ENCODE measurements at regions not wholly inside any gene's neighbourhood (a gene's known extent, or its start where the extent isn't known, plus 50 kb on each side); places are given as distances from the start of the nearest gene placed in this dataset.

DNA sequence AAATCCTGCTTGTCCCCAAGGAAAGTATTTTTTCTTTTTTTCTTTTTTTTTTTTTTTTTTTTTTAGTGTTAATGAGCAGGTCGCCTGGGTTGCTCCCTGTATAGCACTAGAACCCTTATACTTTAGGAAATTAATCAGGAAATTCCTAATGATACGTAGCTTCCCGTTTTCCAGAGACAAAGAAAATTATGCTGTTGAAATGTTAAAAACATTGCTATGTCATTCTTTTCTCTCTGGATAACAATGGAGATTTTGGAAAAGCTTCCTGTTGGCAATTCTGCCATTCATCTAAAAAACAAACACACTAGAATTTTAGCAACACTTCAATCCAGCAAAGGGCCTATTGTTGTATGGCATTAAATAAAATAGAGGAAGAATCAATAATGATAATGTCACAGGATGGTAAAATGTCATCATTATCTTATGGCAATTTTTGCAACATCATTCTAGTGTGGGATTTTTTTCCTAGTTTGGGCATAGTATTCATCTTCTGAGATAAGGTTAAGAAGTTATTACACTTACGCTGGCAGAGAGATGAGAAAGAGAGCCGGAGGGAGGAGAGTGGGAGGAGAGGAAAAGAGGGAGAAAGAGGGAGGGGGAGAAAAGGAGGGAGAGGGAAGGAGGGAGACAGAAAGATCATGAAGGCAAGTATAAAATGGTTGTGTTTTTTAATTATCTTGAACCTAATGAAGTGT lies 315.8 kb upstream of the PDE4D start:
- ATAC-seq (ENCODE audit: low read depth) = no peak
- H4K20me1 ChIP-seq (ENCODE audit: insufficient read depth, low read length) = no peaks in the 10 kb centered on the region
- no peak overlapping the region for H3K4me2 ChIP-seq (ENCODE audit: low read depth, low read length)
- H4K91ac ChIP-seq (ENCODE audit: insufficient read depth, low read depth, low read length) = no peak overlapping the region
- no peak overlapping the region for H3K4me3 ChIP-seq (ENCODE audit: insufficient read depth, low read depth, low read length)
- intact Hi-C loops (cut with micrococcal nuclease) (no loop called here), in situ Hi-C loops (cut with MboI; ENCODE audit: low sequenced_read_pairs) (no loop called here), dilution Hi-C loops (cut with HindIII; ENCODE audit: low sequenced_read_pairs, unreplicated experiment) (no loop called here)
- no peak overlapping the region for H2BK5ac ChIP-seq (ENCODE audit: low read depth, low read length, poor library complexity, severe bottlenecking)
- no peak for DNase-seq
- H2BK20ac ChIP-seq (ENCODE audit: low read depth, low read length) = no peak overlapping the region
- no peak overlapping the region for H3K9ac ChIP-seq (ENCODE audit: low read depth, low read length)
- H3K9me1 ChIP-seq (ENCODE audit: insufficient read depth, low read length) = no peaks in the 10 kb centered on the region
- no peak overlapping the region for H4K8ac ChIP-seq (ENCODE audit: low read depth in 2 of 2, low read length in 2 of 2)
- H3K36me3 ChIP-seq (ENCODE audit: control insufficient read depth, insufficient read depth, low read length) = no peaks in the 10 kb centered on the region
- H4K5ac ChIP-seq (ENCODE audit: low read depth, low read length) = no peak overlapping the region
- no peak overlapping the region for H3K23ac ChIP-seq (ENCODE audit: low read depth, low read length)
- H2AFZ ChIP-seq (replicated peaks; ENCODE audit: low read length, poor library complexity) = no peak overlapping the region
- H3K18ac ChIP-seq (ENCODE audit: low read depth, low read length) = no peak overlapping the region
- no peak overlapping the region for H3K14ac ChIP-seq (replicated peaks; ENCODE audit: low read depth, low read length)
- H2BK15ac ChIP-seq (ENCODE audit: low read depth, low read length) = no peak overlapping the region
- ChIA-PET CTCF (interaction anchor here (0.6 to 1.2 kb wide), 4 partner anchors 9 to 329 kb away, joined by 3 to 4 read pairs (median 3); no protein-coding TSS in a partner anchor), POLR2A (ENCODE audit: unreplicated experiment) (no interaction called here)
- no peak overlapping the region for H3K4ac ChIP-seq (ENCODE audit: low read depth, low read length)
- 0 out of 2 replicates have a peak, but pooled peaks cover 2% of the 10 kb centered on the region for H3K27me3 ChIP-seq (ENCODE audit: control insufficient read depth, insufficient read depth, low read length)
- no peak overlapping the region for H3K56ac ChIP-seq (ENCODE audit: extremely low read depth, insufficient read depth, low read length)
- H3K27ac ChIP-seq (ENCODE audit: insufficient read depth, low read length) = no peak overlapping the region
- H2BK120ac ChIP-seq (ENCODE audit: low read depth, low read length) = no peak overlapping the region
- TF ChIP-seq CHD1 (IDR thresholded peaks at IDR 0.05; ENCODE audit: low read depth, low read length) (no peak), POLR2A (IDR thresholded peaks at IDR 0.05; ENCODE audit: low read depth, low read length) (no peak), RCOR1 (IDR thresholded peaks at IDR 0.05; ENCODE audit: insufficient replicate concordance, low read length) (no peak), CEBPB (IDR thresholded peaks at IDR 0.05; ENCODE audit: low read depth, low read length) (no peak), MXI1 (IDR thresholded peaks at IDR 0.05; ENCODE audit: borderline replicate concordance, low read depth, low read length) (no peak), FOS (IDR thresholded peaks at IDR 0.05; ENCODE audit: low read depth, low read length) (no peak), RFX5 (IDR thresholded peaks at IDR 0.05; ENCODE audit: low read depth, low read length) (no peak), BHLHE40 (IDR thresholded peaks at IDR 0.05; ENCODE audit: low read depth, low read length) (no peak), NFE2L2 (IDR thresholded peaks at IDR 0.05; ENCODE audit: low read depth, low read length) (no peak), SMC3 (IDR thresholded peaks at IDR 0.05; ENCODE audit: low read depth, low read length) (no peak), RAD21 (IDR thresholded peaks at IDR 0.05; ENCODE audit: low read length) (no peak), MAFK (IDR thresholded peaks at IDR 0.05; ENCODE audit: low read depth, low read length) (no peak), MAZ (IDR thresholded peaks at IDR 0.05; ENCODE audit: borderline replicate concordance, low read depth, low read length) (no peak)
- TF ChIP-seq, protein P1, sequence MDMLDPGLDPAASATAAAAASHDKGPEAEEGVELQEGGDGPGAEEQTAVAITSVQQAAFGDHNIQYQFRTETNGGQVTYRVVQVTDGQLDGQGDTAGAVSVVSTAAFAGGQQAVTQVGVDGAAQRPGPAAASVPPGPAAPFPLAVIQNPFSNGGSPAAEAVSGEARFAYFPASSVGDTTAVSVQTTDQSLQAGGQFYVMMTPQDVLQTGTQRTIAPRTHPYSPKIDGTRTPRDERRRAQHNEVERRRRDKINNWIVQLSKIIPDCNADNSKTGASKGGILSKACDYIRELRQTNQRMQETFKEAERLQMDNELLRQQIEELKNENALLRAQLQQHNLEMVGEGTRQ (IDR thresholded peaks at IDR 0.05; ENCODE audit: low read depth, low read length) = no peak
- TF ChIP-seq, protein P2, sequence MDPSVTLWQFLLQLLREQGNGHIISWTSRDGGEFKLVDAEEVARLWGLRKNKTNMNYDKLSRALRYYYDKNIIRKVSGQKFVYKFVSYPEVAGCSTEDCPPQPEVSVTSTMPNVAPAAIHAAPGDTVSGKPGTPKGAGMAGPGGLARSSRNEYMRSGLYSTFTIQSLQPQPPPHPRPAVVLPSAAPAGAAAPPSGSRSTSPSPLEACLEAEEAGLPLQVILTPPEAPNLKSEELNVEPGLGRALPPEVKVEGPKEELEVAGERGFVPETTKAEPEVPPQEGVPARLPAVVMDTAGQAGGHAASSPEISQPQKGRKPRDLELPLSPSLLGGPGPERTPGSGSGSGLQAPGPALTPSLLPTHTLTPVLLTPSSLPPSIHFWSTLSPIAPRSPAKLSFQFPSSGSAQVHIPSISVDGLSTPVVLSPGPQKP (IDR thresholded peaks at IDR 0.05; ENCODE audit: borderline replicate concordance, low read depth, low read length) = no peak
- TF ChIP-seq, protein P3, sequence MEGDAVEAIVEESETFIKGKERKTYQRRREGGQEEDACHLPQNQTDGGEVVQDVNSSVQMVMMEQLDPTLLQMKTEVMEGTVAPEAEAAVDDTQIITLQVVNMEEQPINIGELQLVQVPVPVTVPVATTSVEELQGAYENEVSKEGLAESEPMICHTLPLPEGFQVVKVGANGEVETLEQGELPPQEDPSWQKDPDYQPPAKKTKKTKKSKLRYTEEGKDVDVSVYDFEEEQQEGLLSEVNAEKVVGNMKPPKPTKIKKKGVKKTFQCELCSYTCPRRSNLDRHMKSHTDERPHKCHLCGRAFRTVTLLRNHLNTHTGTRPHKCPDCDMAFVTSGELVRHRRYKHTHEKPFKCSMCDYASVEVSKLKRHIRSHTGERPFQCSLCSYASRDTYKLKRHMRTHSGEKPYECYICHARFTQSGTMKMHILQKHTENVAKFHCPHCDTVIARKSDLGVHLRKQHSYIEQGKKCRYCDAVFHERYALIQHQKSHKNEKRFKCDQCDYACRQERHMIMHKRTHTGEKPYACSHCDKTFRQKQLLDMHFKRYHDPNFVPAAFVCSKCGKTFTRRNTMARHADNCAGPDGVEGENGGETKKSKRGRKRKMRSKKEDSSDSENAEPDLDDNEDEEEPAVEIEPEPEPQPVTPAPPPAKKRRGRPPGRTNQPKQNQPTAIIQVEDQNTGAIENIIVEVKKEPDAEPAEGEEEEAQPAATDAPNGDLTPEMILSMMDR (conservative IDR thresholded peaks at IDR 0.05; ENCODE audit: low read depth, low read length) = no peak
- no peaks in the 10 kb centered on the region for H3K9me3 ChIP-seq (ENCODE audit: control insufficient read depth, insufficient read depth, low read length)
- no peak overlapping the region for H2AK5ac ChIP-seq (ENCODE audit: low read depth, low read length)
- no peaks in the 10 kb centered on the region for H3K4me1 ChIP-seq (ENCODE audit: control insufficient read depth, insufficient read depth, low read length)
- H2AK9ac ChIP-seq (replicated peaks; ENCODE audit: low read depth, low read length, poor library complexity) = no peak overlapping the region
- no peaks in the 10 kb centered on the region for H3K79me1 ChIP-seq (ENCODE audit: low read depth in 1 of 2, low read length in 2 of 2)
- WGBS, 2 experiments (ENCODE audit: extremely low coverage in 2 of 2, insufficient read length in 1 of 2) = no CpG with 5 or more reads among the region's 5 CpGs
- no TSS peak for BruUV-seq (replicated peaks)
